CD4-positive, alpha-beta T cell treated with Interleukin-4 for 4 hours (primary cell): ENCODE measurements at regions not wholly inside any gene's neighbourhood (a gene's known extent, or its start where the extent isn't known, plus 50 kb on each side); places are given as distances from the start of the nearest gene placed in this dataset.

Experiments used
- DNase-seq: peaks from one replicate; pipeline ENCODE4 v3.0.0-alpha.2; 2020

- no peak for DNase-seq
These were observed 351.9 kb downstream of the C16orf95 start for GRCh38 chr16:86965331-86965730.

GRCh38 chr16:86965840-86966550 lies 351.2 kb downstream of the C16orf95 start:
- no peak for DNase-seq

- DNase-seq, result no peak
These were observed 350.4 kb downstream of the C16orf95 start for GRCh38 chr16:86966777-86967176.

DNA sequence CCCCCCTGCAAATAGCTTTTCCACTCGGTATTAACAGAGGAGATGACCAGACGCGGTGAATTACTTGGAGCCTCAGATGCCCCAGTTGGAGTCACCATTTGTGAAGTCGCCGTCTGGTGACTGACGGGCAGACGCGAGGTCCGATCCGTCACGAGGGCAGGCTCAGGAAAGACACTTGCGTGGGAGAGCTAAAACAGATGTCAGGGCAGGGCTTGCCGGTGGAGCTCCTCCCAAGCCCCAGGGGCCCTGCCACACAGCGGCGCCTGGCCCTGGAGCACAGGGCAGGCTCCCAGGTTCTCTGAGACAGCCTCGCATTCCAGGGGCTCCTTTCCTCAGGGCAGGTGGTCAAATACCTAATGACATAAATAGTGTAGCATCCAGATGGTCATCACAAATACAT lies 348.3 kb downstream of the C16orf95 start:
- DNase-seq, result no peak

- no peak for DNase-seq
These were observed 347.5 kb downstream of the C16orf95 start for GRCh38 chr16:86969716-86970115.

DNA sequence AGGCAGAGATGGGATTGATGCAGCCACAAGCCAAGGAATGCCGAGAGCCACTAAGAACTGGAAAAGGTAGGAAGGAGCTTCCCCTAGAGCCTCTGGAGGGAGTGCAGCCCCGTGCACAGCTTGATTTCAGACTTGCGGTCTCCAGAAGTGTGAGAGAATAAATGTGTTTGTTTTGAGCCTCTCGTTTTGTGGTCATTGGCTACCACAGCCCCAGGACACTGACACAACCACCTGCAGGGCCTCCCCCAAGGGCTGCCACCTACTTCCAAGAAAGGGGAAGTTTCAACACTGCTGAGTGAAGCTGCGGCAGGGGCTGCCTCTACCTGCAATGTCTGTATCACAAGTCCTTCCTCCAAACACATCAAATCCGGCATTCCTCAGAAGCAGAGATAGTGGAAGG lies 346.9 kb downstream of the C16orf95 start:
- no peak for DNase-seq

- DNase-seq, result no peak
These were observed 346.5 kb downstream of the C16orf95 start for GRCh38 chr16:86970726-86971125.

- DNase-seq, result no peak
These were observed 345.9 kb downstream of the C16orf95 start for GRCh38 chr16:86971251-86971650.

GRCh38 chr16:86974120-86974519 lies 343.1 kb downstream of the C16orf95 start:
- DNase-seq, result no peak

GRCh38 chr16:86975445-86975844 lies 341.7 kb downstream of the C16orf95 start:
- no peak for DNase-seq

- DNase-seq, result no peak
These were observed 340.0 kb downstream of the C16orf95 start for GRCh38 chr16:86977076-86977676.

GRCh38 chr16:86978445-86979030 lies 338.7 kb downstream of the C16orf95 start:
- DNase-seq, result no peak

DNA sequence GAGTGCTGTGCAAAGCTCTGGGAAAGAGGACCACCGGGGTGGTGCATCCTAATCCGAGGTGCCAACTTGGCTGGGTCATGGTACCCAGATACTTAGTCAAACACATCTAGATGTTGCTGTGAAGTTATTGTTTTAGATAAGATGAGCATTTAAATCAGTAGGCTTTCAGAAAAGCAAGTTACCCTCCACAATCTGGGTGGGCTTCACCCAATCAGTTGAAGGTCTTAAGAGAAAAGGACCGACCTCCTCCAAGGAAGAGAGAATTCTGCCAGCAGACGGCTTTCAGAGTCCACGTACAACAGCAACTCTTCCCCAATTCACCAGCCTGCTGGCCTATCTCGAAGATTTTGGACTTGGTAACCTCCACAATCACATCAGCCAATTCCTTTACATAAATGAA lies 338.1 kb downstream of the C16orf95 start:
- no peak for DNase-seq

DNA sequence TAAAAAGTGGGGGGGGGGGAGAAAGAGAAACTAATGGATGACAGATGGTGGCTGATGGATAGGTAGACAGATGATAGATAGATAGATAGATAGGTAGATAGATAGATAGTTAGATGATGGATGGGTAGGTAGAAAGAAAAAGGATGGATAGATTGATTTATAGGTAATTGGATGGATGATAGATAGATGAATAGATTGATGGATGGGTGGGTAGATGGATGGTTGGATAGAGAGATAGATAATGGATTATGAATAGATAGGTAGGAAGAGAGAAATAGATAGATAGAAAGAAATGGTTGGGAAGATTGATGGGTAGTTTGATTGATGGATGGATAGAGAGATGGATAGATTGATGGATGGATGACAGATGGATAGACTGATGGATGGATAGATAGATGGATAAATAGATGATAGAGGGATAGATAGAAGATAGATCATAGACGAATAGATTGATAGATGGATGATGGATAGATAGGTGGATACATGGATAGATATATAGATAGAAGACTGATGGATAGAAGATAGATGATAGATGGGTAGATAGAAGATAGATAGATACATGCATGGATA lies 337.1 kb downstream of the C16orf95 start:
- DNase-seq, result no peak

DNA sequence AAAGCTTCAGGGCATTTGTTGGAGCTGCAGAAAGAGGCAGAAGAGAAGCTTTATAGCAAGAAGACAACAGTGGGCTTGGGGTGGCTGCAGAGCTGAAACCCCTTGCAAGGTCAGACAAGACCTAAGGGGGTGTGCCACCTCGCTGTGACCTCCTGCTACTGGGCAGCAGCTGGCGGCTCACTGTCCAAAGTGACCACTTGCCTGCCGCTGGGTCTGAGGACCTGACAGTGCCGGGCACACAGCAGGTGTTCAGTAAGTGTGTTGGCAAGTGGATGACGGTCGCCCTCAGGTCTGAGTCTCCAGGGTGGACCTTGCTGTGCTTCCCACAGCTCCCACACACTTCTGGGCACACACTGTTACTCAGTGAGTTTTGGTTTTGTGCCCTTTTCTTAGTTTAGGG lies 336.5 kb downstream of the C16orf95 start:
- DNase-seq, result no peak

GRCh38 chr16:86982347-86982596 lies 334.9 kb downstream of the C16orf95 start:
- no peak for DNase-seq

- DNase-seq, result no peak
These were observed 334.3 kb downstream of the C16orf95 start for GRCh38 chr16:86982912-86983311.

DNA sequence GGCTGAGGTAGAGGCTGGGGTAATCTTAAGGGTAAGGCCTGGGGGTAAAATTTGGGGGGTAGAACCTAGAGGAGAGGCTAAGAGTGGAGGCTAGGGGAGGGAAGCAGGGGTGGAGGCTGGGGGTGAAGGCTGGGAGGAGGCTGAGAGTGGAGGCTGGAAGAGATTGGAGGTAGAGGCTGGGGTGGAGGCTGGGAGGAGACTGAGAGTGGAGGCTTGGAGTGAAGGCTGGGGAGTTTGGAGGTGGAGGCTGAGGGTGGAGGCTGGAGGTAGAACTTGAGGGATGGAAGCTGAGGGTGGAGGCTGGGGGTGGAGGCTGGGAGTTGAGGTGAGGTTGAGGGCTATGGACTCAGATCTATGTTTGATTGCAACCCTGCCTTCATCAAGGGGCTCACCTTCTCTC lies 333.6 kb downstream of the C16orf95 start:
- DNase-seq, result no peak

GRCh38 chr16:86984343-86984742 lies 332.8 kb downstream of the C16orf95 start:
- no peak for DNase-seq

GRCh38 chr16:86984991-86985647 lies 332.1 kb downstream of the C16orf95 start:
- DNase-seq, result no peak

DNA sequence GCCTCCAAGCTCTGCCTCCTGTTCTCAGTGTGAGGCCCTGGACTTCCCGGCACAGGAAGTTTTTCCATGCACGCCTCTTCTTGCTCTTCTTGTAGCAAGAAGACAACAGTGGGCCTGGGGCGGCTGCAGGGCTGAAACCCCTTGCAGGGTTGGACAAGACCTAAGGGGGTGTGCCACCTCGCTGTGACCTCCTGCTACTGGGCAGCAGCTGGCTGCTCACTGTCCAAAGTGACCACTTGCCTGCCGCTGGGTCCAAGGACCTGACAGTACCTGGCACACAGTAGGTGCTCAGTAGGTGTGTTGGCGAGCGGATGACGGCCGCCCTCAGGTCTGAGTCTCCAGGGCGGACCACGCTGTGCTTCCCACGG lies 331.6 kb downstream of the C16orf95 start:
- no peak for DNase-seq

- DNase-seq, result no peak
These were observed 331.1 kb downstream of the C16orf95 start for GRCh38 chr16:86986136-86986535.

DNA sequence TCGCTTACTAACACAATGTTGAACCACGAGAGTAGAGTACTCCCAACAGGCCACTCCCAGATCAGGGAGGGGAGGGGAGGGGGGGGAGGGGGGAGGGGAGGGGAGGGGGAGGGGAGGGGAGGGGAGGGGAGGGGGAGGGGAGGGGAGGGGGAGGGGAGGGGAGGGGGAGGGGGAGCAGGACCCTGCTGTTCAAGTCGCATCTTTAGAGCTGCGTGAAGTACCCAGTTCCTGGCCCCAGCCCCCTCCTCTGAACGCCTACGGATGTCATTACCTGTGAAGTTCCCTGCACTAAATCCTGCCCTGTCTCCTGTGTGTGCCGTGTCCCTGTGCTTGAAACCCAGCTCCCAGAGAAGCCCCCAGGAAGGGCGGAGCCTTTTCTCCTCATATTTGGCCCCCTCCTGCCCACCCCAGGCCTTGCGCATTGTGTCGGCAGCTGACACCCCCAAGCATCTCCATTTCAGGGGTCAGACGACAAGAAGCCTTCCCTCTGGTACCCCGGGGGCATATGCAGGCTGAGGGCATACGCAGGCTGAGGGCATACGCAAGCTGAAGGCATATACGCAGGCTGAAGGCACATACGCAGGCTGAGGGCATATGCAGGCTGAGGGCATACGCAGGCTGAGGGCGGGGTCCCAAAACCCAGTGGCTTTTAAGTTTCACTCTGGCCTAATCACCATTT lies 330.2 kb downstream of the C16orf95 start:
- DNase-seq, result no peak
